ENCODE measurements at regions not wholly inside any gene's neighbourhood (a gene's known extent, or its start where the extent isn't known, plus 50 kb on each side); places are given as distances from the start of the nearest gene placed in this dataset.
A peak's percentile ranks its signal among the peaks of the same experiment; 100 is the strongest.

DNA sequence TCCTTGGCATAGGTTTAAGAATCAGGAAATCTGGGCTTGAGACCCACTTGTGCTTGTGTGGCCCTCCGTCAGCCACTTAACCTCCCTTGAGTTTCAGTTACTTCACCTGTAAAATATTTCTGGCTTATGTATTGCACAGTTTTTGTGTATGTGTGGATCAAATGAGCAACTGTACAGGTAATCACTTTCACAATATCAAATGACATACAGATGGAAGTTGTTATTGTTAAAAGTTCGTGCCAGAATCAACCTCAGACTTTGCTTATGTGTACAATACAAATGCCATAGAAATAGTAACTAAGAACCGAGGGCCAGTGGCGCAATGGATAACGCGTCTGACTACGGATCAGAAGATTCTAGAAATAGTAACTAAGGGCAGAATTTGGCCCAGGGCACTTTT, 65.6 kb upstream of the KIF13A start:
- DNase-seq (ENCODE audit: low spot score in 2 of 2) = no peak
- 64 to 66% methylated on average over 7 of the region's 7 CpGs for WGBS, 2 donors
- no peaks in the 10 kb centered on the region for H3K9me3 ChIP-seq
- no peak for TF ChIP-seq CTCF (IDR thresholded peaks at IDR 0.05)
- no peak for TF ChIP-seq POLR2A (IDR thresholded peaks at IDR 0.05)
- no peak for TF ChIP-seq EP300 (IDR thresholded peaks at IDR 0.05)
- H3K4me3 ChIP-seq = no peak overlapping the region
- no peaks in the 10 kb centered on the region for H3K27me3 ChIP-seq
- no peaks in the 10 kb centered on the region for H3K36me3 ChIP-seq
- no peaks in the 10 kb centered on the region for H3K4me1 ChIP-seq
- peak overlapping the region in 1 of 4 donors; percentile 10 for H3K27ac ChIP-seq

GRCh38 chr6:18049646-18050045, 62.2 kb upstream of the KIF13A start:
- TF ChIP-seq CTCF (IDR thresholded peaks at IDR 0.05) (no peak), POLR2A (IDR thresholded peaks at IDR 0.05) (no peak), EP300 (IDR thresholded peaks at IDR 0.05) (no peak)
- no peaks in the 10 kb centered on the region for H3K4me1 ChIP-seq
- no peaks in the 10 kb centered on the region for H3K36me3 ChIP-seq
- no peak overlapping the region for H3K4me3 ChIP-seq
- WGBS, 2 donors = 93 to 100% methylated on average over 2 of the region's 2 CpGs
- no peak for DNase-seq (ENCODE audit: low spot score in 2 of 2)
- H3K9me3 ChIP-seq = no peaks in the 10 kb centered on the region
- H3K27me3 ChIP-seq = no peaks in the 10 kb centered on the region
- no peak overlapping the region for H3K27ac ChIP-seq

DNA sequence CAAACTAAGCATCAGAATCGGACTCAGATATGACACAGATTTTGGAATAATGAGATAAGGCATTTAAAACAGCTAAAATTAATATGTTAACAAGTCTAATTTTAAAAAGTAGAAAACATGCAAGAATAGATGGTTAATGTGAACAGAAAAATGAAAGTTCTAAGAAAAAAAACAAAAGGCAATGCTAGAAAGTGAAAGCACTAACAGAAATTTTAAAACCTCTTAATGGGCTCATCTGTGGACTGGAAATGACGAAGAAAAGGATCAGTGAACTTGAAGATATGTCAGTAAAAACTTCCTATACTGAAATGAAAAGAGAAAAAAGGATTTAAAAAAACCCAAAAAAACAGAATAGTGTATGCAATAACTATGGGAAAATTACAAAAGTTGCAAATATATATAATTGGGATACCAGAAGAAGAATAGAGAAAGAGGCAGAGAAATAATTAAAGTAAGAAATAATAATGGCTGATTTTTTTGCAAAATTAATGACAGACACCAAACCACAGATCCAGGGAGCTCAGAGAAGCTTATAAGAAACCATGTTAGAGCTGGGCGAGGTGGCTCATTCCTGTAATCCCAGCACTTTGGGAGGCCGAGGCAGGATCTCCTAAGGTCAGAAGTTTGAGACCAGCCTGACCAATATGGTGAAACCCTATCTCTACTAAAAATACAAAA, 61.7 kb upstream of the KIF13A start:
- TF ChIP-seq EP300 (IDR thresholded peaks at IDR 0.05) (no peak), CTCF (IDR thresholded peaks at IDR 0.05) (no peak), POLR2A (IDR thresholded peaks at IDR 0.05) (no peak)
- no peaks in the 10 kb centered on the region for H3K36me3 ChIP-seq
- 80 to 82% methylated on average over 4 of the region's 4 CpGs for WGBS, 2 donors
- DNase-seq (ENCODE audit: low spot score in 2 of 2) = no peak
- H3K4me3 ChIP-seq = no peak overlapping the region
- H3K27ac ChIP-seq = no peak overlapping the region
- H3K4me1 ChIP-seq = no peaks in the 10 kb centered on the region
- H3K27me3 ChIP-seq = no peaks in the 10 kb centered on the region
- H3K9me3 ChIP-seq = no peaks in the 10 kb centered on the region

DNA sequence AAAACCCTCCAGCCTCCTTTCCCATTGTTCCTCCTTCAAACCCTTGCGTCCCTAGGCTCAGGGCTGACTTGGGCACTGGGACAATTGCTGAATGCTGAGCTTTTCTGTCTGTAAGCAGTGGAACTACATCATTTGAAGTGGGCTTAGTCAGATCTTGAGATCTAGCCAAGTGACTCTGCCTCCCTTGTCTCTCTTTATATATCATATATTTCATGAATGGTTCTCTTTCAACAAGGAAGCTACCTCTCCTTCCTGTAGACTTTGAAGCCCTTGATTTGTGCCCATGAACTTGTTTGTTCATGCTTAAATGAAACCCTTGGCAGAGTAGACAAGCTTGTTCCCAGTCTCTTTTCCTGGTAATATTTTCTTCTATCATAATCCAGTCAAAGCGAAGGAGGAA, 60.0 kb upstream of the KIF13A start:
- Histone ChIP-seq H3K4me1 (peaks cover 0 to 13% (median 7%) of the 10 kb centered on the region in 4 donors), H3K27ac (no peak overlapping the region), H3K4me3 (no peak overlapping the region), H3K27me3 (no peaks in the 10 kb centered on the region), H3K36me3 (no peaks in the 10 kb centered on the region), H3K9me3 (no peaks in the 10 kb centered on the region)
- no peak for DNase-seq (ENCODE audit: low spot score in 2 of 2)
- 75 to 84% methylated on average over 2 of the region's 2 CpGs for WGBS, 2 donors
- no peak for TF ChIP-seq CTCF (IDR thresholded peaks at IDR 0.05)
- TF ChIP-seq EP300 (IDR thresholded peaks at IDR 0.05) = no peak
- no peak for TF ChIP-seq POLR2A (IDR thresholded peaks at IDR 0.05)

DNA sequence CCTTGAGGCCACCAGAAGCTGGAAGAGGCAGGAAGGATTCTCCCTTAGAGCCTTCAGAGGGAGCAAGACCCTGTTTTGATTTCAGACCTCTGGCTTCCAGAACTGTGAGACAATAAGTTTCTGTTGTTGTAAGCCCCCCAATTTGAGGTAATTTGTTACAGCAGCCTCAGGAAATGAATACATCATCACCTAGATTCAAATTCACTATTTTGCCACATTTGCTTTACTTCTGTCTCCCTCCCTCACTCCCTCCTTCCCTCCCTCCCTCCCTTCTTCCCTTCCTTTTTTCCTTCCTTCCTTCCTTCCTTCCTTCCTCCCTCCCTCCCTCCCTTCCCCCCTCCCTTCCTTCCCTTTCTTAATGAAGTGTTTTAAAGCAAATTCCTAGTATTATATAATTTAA, 58.1 kb upstream of the KIF13A start:
- Histone ChIP-seq H3K27ac (no peak overlapping the region), H3K36me3 (no peaks in the 10 kb centered on the region), H3K4me3 (no peak overlapping the region), H3K4me1 (peaks cover 0 to 27% (median 9%) of the 10 kb centered on the region in 4 donors), H3K27me3 (no peaks in the 10 kb centered on the region), H3K9me3 (no peaks in the 10 kb centered on the region)
- DNase-seq (ENCODE audit: low spot score in 2 of 2) = no peak
- TF ChIP-seq POLR2A (IDR thresholded peaks at IDR 0.05) (no peak), CTCF (IDR thresholded peaks at IDR 0.05) (no peak), EP300 (IDR thresholded peaks at IDR 0.05) (no peak)

Data from tibial nerve (tissue), 4 donors.